ENCODE measurements at regions not wholly inside any gene's neighbourhood (a gene's known extent, or its start where the extent isn't known, plus 50 kb on each side); places are given as distances from the start of the nearest gene placed in this dataset.

GRCh38 chr7:24341691-24342413 lies 57.9 kb downstream of the NPY start:
- TF ChIP-seq PBX3 (IDR thresholded peaks at IDR 0.05) (no peak), REST (IDR thresholded peaks at IDR 0.05; ENCODE audit: low read depth, low read length) (no peak), CTCF (IDR thresholded peaks at IDR 0.05) (no peak), MAX (IDR thresholded peaks at IDR 0.05; ENCODE audit: low read depth) (no peak), EP300 (IDR thresholded peaks at IDR 0.05; ENCODE audit: borderline replicate concordance in 1 of 2, low read depth in 1 of 2, low read length in 1 of 2) (no peak), MXI1 (IDR thresholded peaks at IDR 0.05; ENCODE audit: low read depth, low read length) (no peak), SIN3A (IDR thresholded peaks at IDR 0.05; ENCODE audit: borderline replicate concordance, low read depth, low read length) (no peak)

Measured in SK-N-SH (cell line).